Right forelimb (tissue), 1 donor: ENCODE measurements at regions not wholly inside any gene's neighbourhood (a gene's known extent, or its start where the extent isn't known, plus 50 kb on each side); places are given as distances from the start of the nearest gene placed in this dataset.

Experiments used
- DNase-seq: peaks from one replicate; pipeline ENCODE4 v3.0.0-alpha.2; 2018

GRCh38 chr11:110774138-110775014 is 62.1 kb upstream of the ARHGAP20 start:
- no peak for DNase-seq

GRCh38 chr11:110773442-110773841 is 61.2 kb upstream of the ARHGAP20 start:
- no peak for DNase-seq

GRCh38 chr11:110772863-110773262 is 60.6 kb upstream of the ARHGAP20 start:
- no peak for DNase-seq

- DNase-seq = no peak
Observed at GRCh38 chr11:110766316-110766715, 54.1 kb upstream of the ARHGAP20 start.

- no peak for DNase-seq
Observed at GRCh38 chr11:110764485-110764884, 52.2 kb upstream of the ARHGAP20 start.

- peak; percentile 63 for DNase-seq
Observed at GRCh38 chr11:110763249-110764011, 51.2 kb upstream of the ARHGAP20 start.

- DNase-seq = no peak
Observed at GRCh38 chr11:110762590-110762989, 50.4 kb upstream of the ARHGAP20 start.
